Fibroblast of villous mesenchyme (primary cell): ENCODE measurements at regions not wholly inside any gene's neighbourhood (a gene's known extent, or its start where the extent isn't known, plus 50 kb on each side); places are given as distances from the start of the nearest gene placed in this dataset.

Source experiments
- DNase-seq: peaks from one replicate; pipeline ENCODE4 v3.0.0-alpha.2; 2010; ENCODE audit warnings: low read depth
- H3K4me3 ChIP-seq: 2 replicates; pipeline ENCODE4 v1.5.1; 2011; ENCODE audit warnings: low read depth, mild to moderate bottlenecking, low read length
- CTCF ChIP-seq: IDR thresholded peaks from 2 replicates; pipeline ENCODE4 v1.5.1; 2012; ENCODE audit warnings: low read depth, mild to moderate bottlenecking, low read length; ENCODE audit not compliant: insufficient read depth

GRCh38 chr5:2207416-2208238 is 324.9 kb upstream of the IRX4 start:
- H3K4me3 ChIP-seq, result no peak overlapping the region
- DNase-seq, result no peak
- TF ChIP-seq CTCF, result no peak

GRCh38 chr5:2207109-2207399 is 324.3 kb upstream of the IRX4 start:
- no peak for TF ChIP-seq CTCF
- H3K4me3 ChIP-seq, result no peak overlapping the region

GRCh38 chr5:2206293-2207108 is 323.8 kb upstream of the IRX4 start:
- no peak for DNase-seq
- no peak for TF ChIP-seq CTCF
- H3K4me3 ChIP-seq, result no peak overlapping the region

More at GRCh38 chr5:2207109-2207399, 324.3 kb upstream of the IRX4 start:
- no peak for DNase-seq

- H3K4me3 ChIP-seq, result no peak overlapping the region
- no peak for TF ChIP-seq CTCF
- no peak for DNase-seq
Measured at GRCh38 chr5:2205596-2206226, 323.0 kb upstream of the IRX4 start.

GRCh38 chr5:2205185-2205585 is 322.5 kb upstream of the IRX4 start:
- no peak for DNase-seq
- TF ChIP-seq CTCF, result no peak

GRCh38 chr5:2204366-2205184 is 321.9 kb upstream of the IRX4 start:
- TF ChIP-seq CTCF, result no peak
- no peak for DNase-seq
- no peak overlapping the region for H3K4me3 ChIP-seq

More at GRCh38 chr5:2205185-2205585, 322.5 kb upstream of the IRX4 start:
- H3K4me3 ChIP-seq, result no peak overlapping the region
